Glutamatergic neuron (in vitro differentiated cells): ENCODE measurements at regions not wholly inside any gene's neighbourhood (a gene's known extent, or its start where the extent isn't known, plus 50 kb on each side); places are given as distances from the start of the nearest gene placed in this dataset.

Source experiments
- DNase-seq: peaks from one replicate; pipeline ENCODE4 v3.0.0; 2022
- H3K27ac Mint-ChIP-seq: one replicate; pipeline ENCODE4 v1.8.0; 2020; ENCODE audit warnings: mild to moderate bottlenecking, mixed read lengths, inconsistent platforms; ENCODE audit not compliant: unreplicated experiment
- H3K27me3 Mint-ChIP-seq: one replicate; pipeline ENCODE4 v1.8.0; 2020; ENCODE audit warnings: mild to moderate bottlenecking, moderate library complexity, mixed read lengths, inconsistent platforms; ENCODE audit not compliant: unreplicated experiment
- H3K36me3 Mint-ChIP-seq: one replicate; pipeline ENCODE4 v1.8.0; 2020; ENCODE audit warnings: mild to moderate bottlenecking, mixed read lengths, inconsistent platforms; ENCODE audit not compliant: unreplicated experiment
- H3K4me1 Mint-ChIP-seq: one replicate; pipeline ENCODE4 v1.8.0; 2020; ENCODE audit warnings: mild to moderate bottlenecking, low read depth, mixed read lengths, inconsistent platforms; ENCODE audit not compliant: unreplicated experiment
- H3K4me3 Mint-ChIP-seq: one replicate; pipeline ENCODE4 v1.8.0; 2020; ENCODE audit warnings: mild to moderate bottlenecking, mixed read lengths, inconsistent platforms; ENCODE audit not compliant: unreplicated experiment
- H3K9me3 Mint-ChIP-seq: one replicate; pipeline ENCODE4 v1.8.0; 2020; ENCODE audit warnings: mild to moderate bottlenecking, moderate library complexity, mixed read lengths, inconsistent platforms; ENCODE audit not compliant: unreplicated experiment
- CTCF ChIP-seq: fragments of 200-600 bp; sonication (generic); IDR thresholded peaks from one replicate; pipeline ENCODE4 v1.5.0; 2021; ENCODE audit not compliant: partially characterized antibody, unreplicated experiment

DNA sequence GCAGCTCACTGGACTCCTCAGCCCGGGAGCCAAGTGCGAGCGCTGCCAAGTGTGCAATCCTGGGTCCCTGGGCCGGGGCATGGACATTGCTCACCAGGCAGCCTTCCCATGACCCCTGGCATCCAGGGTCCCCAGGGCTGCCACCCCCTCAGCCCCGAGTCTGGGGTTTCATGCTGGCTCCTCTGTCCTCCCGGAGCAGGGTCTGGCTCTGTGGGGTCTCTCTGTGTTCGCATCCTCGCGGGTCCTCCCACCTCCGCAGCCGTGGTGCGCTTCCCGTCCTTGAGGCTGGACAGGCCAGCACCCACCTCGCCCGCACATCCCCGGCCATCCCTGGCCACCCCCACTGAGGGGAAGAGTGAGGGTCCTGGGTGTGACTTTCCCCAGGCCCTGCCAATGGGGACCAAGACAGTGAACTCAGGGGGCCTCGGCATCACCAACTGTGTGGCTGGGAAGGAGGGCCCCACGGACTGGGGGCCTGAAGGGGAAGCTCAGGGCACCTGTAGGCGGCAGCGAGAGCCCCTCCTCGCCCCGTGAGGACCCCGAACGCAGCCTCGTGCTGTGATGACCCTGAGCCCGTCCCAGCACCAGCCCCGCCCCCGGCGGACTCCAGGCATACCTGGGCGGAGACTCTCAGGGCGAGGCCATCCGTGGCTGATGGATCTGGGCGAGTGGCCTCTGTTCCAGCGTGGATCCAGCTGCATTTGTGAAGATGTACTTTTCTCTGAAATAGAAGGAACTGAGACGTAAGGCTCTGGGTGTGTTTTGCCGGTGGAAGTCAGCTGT lies 50.3 kb upstream of the CFAP46 start:
- H3K27me3 Mint-ChIP-seq, result peaks cover 5% of the 10 kb centered on the region
- no peak overlapping the region for H3K4me3 Mint-ChIP-seq
- no peak for DNase-seq
- H3K27ac Mint-ChIP-seq, result no peak overlapping the region
- H3K36me3 Mint-ChIP-seq, result no peaks in the 10 kb centered on the region
- TF ChIP-seq CTCF, result no peak
- H3K9me3 Mint-ChIP-seq, result peaks cover 5% of the 10 kb centered on the region
- no peaks in the 10 kb centered on the region for H3K4me1 Mint-ChIP-seq
